CD4-positive, CD25-positive, alpha-beta regulatory T cell (primary cell): ENCODE measurements at regions not wholly inside any gene's neighbourhood (a gene's known extent, or its start where the extent isn't known, plus 50 kb on each side); places are given as distances from the start of the nearest gene placed in this dataset.

Experiments
- ATAC-seq, 2 donors: fragments of 150-1000 bp; cut with Tn5 transposase; one replicate each; pipeline ENCODE4 v1.10.0; 2021; ENCODE audit warnings: low read depth in 2 of 2, moderate number of reproducible peaks in 2 of 2, moderate library complexity in 1 of 2
- DNase-seq, 3 donors: peaks; one replicate each; pipeline versions ENCODE4 v3.0.0 to v3.0.0-alpha.2; 2012 to 2022; ENCODE audit warnings: mixed read lengths in 1 of 3
- H3K27ac ChIP-seq: one replicate; pipeline ENCODE4 v1.7.0; 2013; ENCODE audit warnings: mild to moderate bottlenecking, low read length; ENCODE audit not compliant: insufficient read depth, poor library complexity, severe bottlenecking
- H3K27me3 ChIP-seq: one replicate; pipeline ENCODE4 v1.7.0; 2013; ENCODE audit warnings: low read length; ENCODE audit not compliant: control insufficient read depth, insufficient read depth
- H3K36me3 ChIP-seq: one replicate; pipeline ENCODE4 v1.7.0; 2013; ENCODE audit warnings: mild to moderate bottlenecking, low read length, moderate library complexity; ENCODE audit not compliant: control insufficient read depth, insufficient read depth
- H3K4me1 ChIP-seq: 2 replicates; pipeline ENCODE4 v1.7.0; 2013; ENCODE audit warnings: mild to moderate bottlenecking, low read length; ENCODE audit not compliant: insufficient read depth, control insufficient read depth, poor library complexity, severe bottlenecking
- H3K4me3 ChIP-seq: one replicate; pipeline ENCODE4 v1.7.0; 2013; ENCODE audit warnings: low read depth, mild to moderate bottlenecking, low read length, moderate library complexity
- H3K9me3 ChIP-seq, 2 experiments: 1 replicate in 1 of 2; 2 replicates in 1 of 2; pipeline ENCODE4 v1.7.0; 2013; ENCODE audit warnings: low read length in 2 of 2, mild to moderate bottlenecking in 1 of 2, moderate library complexity in 1 of 2; ENCODE audit not compliant: control insufficient read depth in 2 of 2
- H3K27ac Mint-ChIP-seq, 3 donors: one replicate each; pipeline ENCODE4 v1.8.0; 2020 to 2022; ENCODE audit warnings: mild to moderate bottlenecking in 3 of 3, mixed read lengths in 3 of 3, moderate library complexity in 2 of 3
- H3K27me3 Mint-ChIP-seq: one replicate; pipeline ENCODE4 v1.8.0; 2022; ENCODE audit warnings: mild to moderate bottlenecking, mixed read lengths
- H3K36me3 Mint-ChIP-seq: one replicate; pipeline ENCODE4 v1.8.0; 2020; ENCODE audit warnings: mixed read lengths
- H3K4me1 Mint-ChIP-seq, 4 donors: one replicate each; pipeline ENCODE4 v1.8.0; 2020 to 2022; ENCODE audit warnings: mixed read lengths in 4 of 4, mild to moderate bottlenecking in 1 of 4
- H3K4me3 Mint-ChIP-seq, 4 donors: one replicate each; pipeline ENCODE4 v1.8.0; 2020 to 2022; ENCODE audit warnings: mild to moderate bottlenecking in 4 of 4, mixed read lengths in 4 of 4, moderate library complexity in 3 of 4
- H3K9me3 Mint-ChIP-seq, 7 donors: one replicate each; pipeline ENCODE4 v1.8.0; 2020 to 2022; ENCODE audit warnings: mixed read lengths in 7 of 7, mild to moderate bottlenecking in 3 of 7, moderate library complexity in 2 of 7

DNA sequence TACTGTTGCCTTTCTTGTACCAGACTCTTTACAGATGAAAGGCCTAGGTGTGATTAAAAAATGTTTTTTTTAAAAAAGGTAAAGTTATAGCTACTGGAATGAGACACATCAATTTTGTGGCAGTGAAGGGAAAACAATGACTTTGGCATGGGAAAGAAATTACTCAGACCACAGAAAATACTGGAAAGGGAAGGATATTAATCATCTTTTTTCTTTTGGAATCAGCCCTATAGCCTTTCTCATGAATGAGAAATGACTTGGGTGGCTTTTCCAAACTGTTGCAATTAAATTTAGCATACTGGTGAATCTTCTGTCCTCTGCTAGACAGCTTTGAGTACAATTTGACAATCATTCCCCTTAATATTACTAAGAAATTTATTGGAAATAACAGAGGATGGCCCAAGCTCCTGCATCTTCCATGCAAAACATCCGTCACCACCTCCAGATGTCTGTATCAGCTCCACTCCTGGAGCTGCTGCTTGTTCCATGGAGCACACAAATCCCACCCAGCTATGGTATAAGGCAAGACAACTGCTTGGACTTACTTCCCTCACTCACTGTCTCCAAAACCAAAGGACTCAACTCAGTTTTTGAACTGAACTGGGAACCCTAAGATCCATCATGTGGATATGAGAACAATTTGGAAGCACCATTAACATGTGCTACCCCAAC is 97.6 kb upstream of the ARSJ start:
- peaks cover 0 to 4% (median 0%) of the 10 kb centered on the region in 7 donors for H3K9me3 Mint-ChIP-seq
- no peak overlapping the region for H3K27ac Mint-ChIP-seq
- no peaks in the 10 kb centered on the region for H3K4me1 Mint-ChIP-seq

DNA sequence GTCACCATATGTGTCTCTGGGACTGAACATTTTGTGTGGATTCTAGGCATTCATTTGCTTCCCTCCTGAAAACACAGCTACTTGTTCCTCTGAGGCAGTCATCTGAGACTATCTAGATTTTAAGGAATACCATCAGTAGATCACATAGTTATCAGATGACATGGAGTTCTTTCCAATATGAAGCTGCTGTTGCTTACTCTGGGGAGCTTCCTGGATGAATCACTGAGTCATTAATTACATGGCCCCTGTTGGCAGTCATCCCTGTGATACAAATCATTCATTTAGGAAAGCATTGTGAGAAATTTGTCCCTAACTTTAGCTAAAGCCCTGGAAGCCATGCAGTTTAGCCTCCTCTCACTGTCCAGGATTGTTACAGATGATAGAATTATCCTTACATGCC is 98.2 kb upstream of the ARSJ start:
- H3K9me3 ChIP-seq = no peaks in the 10 kb centered on the region
- DNase-seq (no peak), ATAC-seq (no peak)
- no peak overlapping the region for H3K27ac ChIP-seq
- peaks cover under 1% of the 10 kb centered on the region for H3K27me3 Mint-ChIP-seq
- peaks cover 1% of the 10 kb centered on the region for H3K27me3 ChIP-seq
- H3K36me3 ChIP-seq = no peaks in the 10 kb centered on the region
- peaks cover 0 to 4% (median 0%) of the 10 kb centered on the region in 7 donors for H3K9me3 Mint-ChIP-seq
- no peak overlapping the region for H3K4me3 ChIP-seq
- H3K36me3 Mint-ChIP-seq = no peaks in the 10 kb centered on the region
- H3K4me3 Mint-ChIP-seq = no peak overlapping the region
- no peaks in the 10 kb centered on the region for H3K4me1 ChIP-seq
- H3K27ac Mint-ChIP-seq = no peak overlapping the region
- no peaks in the 10 kb centered on the region for H3K4me1 Mint-ChIP-seq

More for the DNA sequence above, 97.6 kb upstream of the ARSJ start:
- H3K36me3 Mint-ChIP-seq = no peaks in the 10 kb centered on the region
- ATAC-seq = no peak
- Histone ChIP-seq H3K4me1 (no peaks in the 10 kb centered on the region), H3K27me3 (peaks cover 1% of the 10 kb centered on the region), H3K27ac (no peak overlapping the region), H3K36me3 (no peaks in the 10 kb centered on the region), H3K4me3 (no peak overlapping the region), H3K9me3 (no peaks in the 10 kb centered on the region)
- DNase-seq = no peak
- H3K27me3 Mint-ChIP-seq = peaks cover 7% of the 10 kb centered on the region
- H3K4me3 Mint-ChIP-seq = no peak overlapping the region

DNA sequence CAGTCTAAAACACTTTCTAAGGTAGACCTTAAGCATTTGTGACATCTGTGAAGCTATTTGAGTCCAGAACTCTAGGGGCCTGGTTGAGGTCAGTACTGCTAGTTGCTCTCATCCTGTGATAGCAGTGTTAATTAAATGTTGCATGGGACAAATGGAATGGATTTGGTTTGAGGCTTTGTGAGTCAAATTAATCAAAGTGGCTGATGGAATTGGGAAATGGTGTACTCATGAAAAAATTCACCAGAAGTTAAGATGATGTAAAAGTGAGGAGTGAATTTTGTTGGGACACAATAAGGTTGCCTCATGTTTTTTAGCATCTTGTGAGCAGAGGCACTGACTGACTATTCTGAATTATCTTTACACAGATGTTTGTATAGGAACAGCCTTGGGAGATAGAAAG is 99.2 kb upstream of the ARSJ start:
- H3K9me3 Mint-ChIP-seq = peaks cover 0 to 4% (median 0%) of the 10 kb centered on the region in 7 donors
- H3K27ac Mint-ChIP-seq = no peak overlapping the region
- peaks cover 1% of the 10 kb centered on the region for H3K27me3 ChIP-seq
- no peaks in the 10 kb centered on the region for H3K27me3 Mint-ChIP-seq
- no peaks in the 10 kb centered on the region for H3K36me3 Mint-ChIP-seq
- H3K4me1 Mint-ChIP-seq = no peaks in the 10 kb centered on the region
- H3K4me3 Mint-ChIP-seq = no peak overlapping the region
- no peak for ATAC-seq
- H3K4me1 ChIP-seq = no peaks in the 10 kb centered on the region
- no peaks in the 10 kb centered on the region for H3K9me3 ChIP-seq
- no peak for DNase-seq
- no peak overlapping the region for H3K4me3 ChIP-seq
- no peaks in the 10 kb centered on the region for H3K36me3 ChIP-seq
- no peak overlapping the region for H3K27ac ChIP-seq

DNA sequence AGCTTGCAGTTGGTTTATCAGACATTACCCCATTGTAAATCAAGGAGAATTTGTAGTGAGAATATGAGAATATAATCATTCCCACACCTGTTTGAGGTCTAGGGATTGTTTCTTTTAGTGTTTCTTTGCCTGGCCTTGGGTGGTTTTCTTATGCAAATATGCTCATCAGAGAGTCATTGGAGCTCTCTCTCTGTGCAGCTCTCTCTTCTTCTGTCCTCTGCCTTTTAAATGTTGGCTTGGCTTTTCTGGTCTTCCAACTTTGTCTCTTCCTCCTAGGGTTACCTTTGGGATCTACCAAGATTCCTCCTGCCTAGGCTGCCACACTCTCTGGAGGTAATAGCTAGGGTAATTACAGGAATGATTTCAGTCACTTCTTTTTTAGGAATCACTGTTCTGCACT is 102.3 kb upstream of the ARSJ start:
- DNase-seq (no peak), ATAC-seq (no peak)
- no peaks in the 10 kb centered on the region for H3K4me1 ChIP-seq
- no peaks in the 10 kb centered on the region for H3K9me3 ChIP-seq
- Mint-ChIP-seq H3K27me3 (peaks cover 5% of the 10 kb centered on the region), H3K4me1 (no peaks in the 10 kb centered on the region), H3K4me3 (no peak overlapping the region), H3K36me3 (no peaks in the 10 kb centered on the region), H3K9me3 (peaks cover 0 to 2% (median 0%) of the 10 kb centered on the region in 7 donors), H3K27ac (no peak overlapping the region)
- peaks cover 1% of the 10 kb centered on the region for H3K27me3 ChIP-seq
- H3K27ac ChIP-seq = no peak overlapping the region
- no peaks in the 10 kb centered on the region for H3K36me3 ChIP-seq
- no peak overlapping the region for H3K4me3 ChIP-seq

DNA sequence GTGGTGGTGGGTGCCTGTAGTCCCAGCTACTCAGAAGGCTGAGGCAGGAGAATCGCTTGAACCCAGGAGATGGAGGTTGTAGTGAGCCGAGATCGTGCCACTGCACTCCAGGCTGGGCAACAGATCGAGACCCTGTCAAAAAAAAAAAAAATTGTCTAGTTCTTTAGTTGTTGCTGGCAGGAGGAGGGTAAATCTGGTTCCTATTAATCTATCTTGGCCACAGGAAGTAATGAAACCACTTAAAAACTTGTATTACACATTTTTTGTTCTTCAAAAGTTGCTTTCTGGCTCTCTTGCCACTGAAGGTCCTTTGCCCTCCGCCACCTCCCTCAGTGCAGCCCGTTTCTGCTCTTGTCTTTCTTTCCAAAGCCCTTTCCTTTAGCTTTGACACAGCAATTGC is 102.9 kb upstream of the ARSJ start:
- H3K27ac Mint-ChIP-seq = no peak overlapping the region
- no peaks in the 10 kb centered on the region for H3K36me3 ChIP-seq
- peaks cover 1% of the 10 kb centered on the region for H3K27me3 ChIP-seq
- no peaks in the 10 kb centered on the region for H3K4me1 Mint-ChIP-seq
- ATAC-seq (no peak), DNase-seq (no peak)
- H3K4me1 ChIP-seq = no peaks in the 10 kb centered on the region
- H3K27ac ChIP-seq = no peak overlapping the region
- H3K9me3 Mint-ChIP-seq = peaks cover 0 to 2% (median 0%) of the 10 kb centered on the region in 7 donors
- H3K9me3 ChIP-seq = no peaks in the 10 kb centered on the region
- H3K4me3 Mint-ChIP-seq = no peak overlapping the region
- H3K36me3 Mint-ChIP-seq = no peaks in the 10 kb centered on the region
- no peak overlapping the region for H3K4me3 ChIP-seq
- H3K27me3 Mint-ChIP-seq = peaks cover 5% of the 10 kb centered on the region

DNA sequence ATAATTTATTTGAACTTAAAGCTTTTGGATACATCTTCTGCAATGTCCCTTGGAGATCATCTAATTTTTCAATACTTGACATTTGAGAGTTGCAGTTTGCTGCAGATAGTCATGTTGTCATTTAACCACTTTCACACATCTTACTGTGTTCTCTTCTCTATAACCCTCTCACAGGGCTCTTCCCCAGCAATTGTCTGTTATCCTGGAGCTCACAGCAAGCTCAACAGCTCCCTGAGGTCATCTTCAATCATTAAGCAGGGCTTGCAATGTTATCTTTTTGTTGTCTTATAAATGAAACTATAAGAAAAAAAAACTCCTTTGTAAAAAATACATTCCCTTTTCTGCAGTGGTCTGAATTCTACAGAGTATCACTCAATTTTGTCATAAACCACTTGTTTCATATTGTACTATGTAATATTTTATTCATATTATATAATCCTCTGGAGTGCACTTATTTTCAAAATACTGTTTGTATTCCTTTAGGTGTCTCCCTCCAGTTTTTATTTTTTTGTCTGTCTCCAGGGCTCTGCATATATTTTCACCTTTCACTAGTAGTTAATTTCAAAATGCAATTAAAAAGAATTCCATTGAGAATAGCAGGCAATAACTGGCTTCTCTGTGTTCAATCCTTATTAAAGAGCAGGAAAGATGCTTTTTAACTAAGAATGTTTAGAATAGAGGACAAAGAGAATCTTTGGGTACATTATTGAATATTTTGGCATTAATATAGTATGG is 106.3 kb upstream of the ARSJ start:
- Mint-ChIP-seq H3K36me3 (no peaks in the 10 kb centered on the region), H3K27ac (no peak overlapping the region), H3K9me3 (peaks cover 0 to 7% (median 2%) of the 10 kb centered on the region in 7 donors), H3K4me3 (no peak overlapping the region), H3K4me1 (no peaks in the 10 kb centered on the region), H3K27me3 (peaks cover 10% of the 10 kb centered on the region)
- no peaks in the 10 kb centered on the region for H3K9me3 ChIP-seq
- no peak for DNase-seq
- no peak overlapping the region for H3K4me3 ChIP-seq
- peaks cover 3% of the 10 kb centered on the region for H3K27me3 ChIP-seq
- no peaks in the 10 kb centered on the region for H3K4me1 ChIP-seq
- ATAC-seq = no peak
- H3K36me3 ChIP-seq = no peaks in the 10 kb centered on the region
- H3K27ac ChIP-seq = no peak overlapping the region

DNA sequence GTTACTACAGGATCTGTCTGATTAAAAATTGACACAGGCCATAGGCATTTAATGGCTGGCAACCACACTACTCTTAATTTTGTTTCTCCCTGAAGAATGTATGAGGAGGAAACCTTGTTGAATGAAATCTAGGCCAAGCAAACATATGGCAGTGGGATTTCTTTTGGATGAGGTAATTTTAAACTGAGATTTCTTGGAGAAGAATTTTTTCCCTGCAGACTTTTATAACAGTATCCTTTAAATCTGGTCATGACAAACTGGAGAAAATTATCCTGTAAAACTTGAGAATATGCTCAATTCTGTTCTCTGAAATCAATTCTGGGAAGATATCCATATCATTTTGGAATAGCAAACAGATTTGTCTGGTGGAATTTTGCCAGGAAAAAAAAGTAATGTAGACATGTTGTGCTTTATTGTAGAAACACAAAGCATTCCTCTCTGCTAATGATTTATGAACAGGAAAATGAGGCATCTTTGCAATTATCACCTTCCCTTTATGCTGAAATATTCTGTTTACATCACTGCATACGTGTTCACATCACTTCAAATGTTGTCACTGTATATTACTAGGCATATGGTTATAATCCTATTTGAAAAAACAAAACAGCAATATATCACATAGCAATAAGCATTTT is 108.3 kb upstream of the ARSJ start:
- Mint-ChIP-seq H3K27me3 (peaks cover 10% of the 10 kb centered on the region), H3K9me3 (peaks cover 0 to 7% (median 2%) of the 10 kb centered on the region in 7 donors), H3K36me3 (no peaks in the 10 kb centered on the region), H3K4me3 (no peak overlapping the region), H3K27ac (no peak overlapping the region), H3K4me1 (no peaks in the 10 kb centered on the region)
- no peaks in the 10 kb centered on the region for H3K4me1 ChIP-seq
- H3K4me3 ChIP-seq = no peak overlapping the region
- peaks cover 2% of the 10 kb centered on the region for H3K27me3 ChIP-seq
- H3K27ac ChIP-seq = no peak overlapping the region
- H3K36me3 ChIP-seq = no peaks in the 10 kb centered on the region
- no peaks in the 10 kb centered on the region for H3K9me3 ChIP-seq
- DNase-seq = no peak
- ATAC-seq = no peak
